ACC112 (cell line): ENCODE measurements at regions not wholly inside any gene's neighbourhood (a gene's known extent, or its start where the extent isn't known, plus 50 kb on each side); places are given as distances from the start of the nearest gene placed in this dataset.
A peak's percentile ranks its signal among the peaks of the same experiment; 100 is the strongest.

Experiments used
- H2AFZ ChIP-seq: fragments of 200-600 bp; sonication (generic); one replicate; pipeline ENCODE4 v1.6.0; 2017; ENCODE audit warnings: antibody characterized with exemption, low read length; ENCODE audit not compliant: unreplicated experiment
- H3K27ac ChIP-seq: fragments of 200-600 bp; sonication (generic); 2 replicates; pipeline ENCODE4 v1.5.1; 2014; ENCODE audit warnings: low read depth, mild to moderate bottlenecking, antibody characterized with exemption, low read length, moderate library complexity
- H3K27me3 ChIP-seq: fragments of 200-600 bp; sonication (generic); 2 replicates; pipeline ENCODE4 v1.6.1; 2014; ENCODE audit warnings: mild to moderate bottlenecking, antibody characterized with exemption, low read length, moderate library complexity, mixed read lengths; ENCODE audit not compliant: insufficient read depth
- H3K36me3 ChIP-seq: fragments of 200-600 bp; sonication (generic); 2 replicates; pipeline ENCODE4 v1.6.1; 2016; ENCODE audit warnings: mild to moderate bottlenecking, antibody characterized with exemption, low read length, moderate library complexity, mixed read lengths; ENCODE audit not compliant: insufficient read depth
- H3K4me1 ChIP-seq: fragments of 200-600 bp; sonication (generic); one replicate; pipeline ENCODE4 v1.6.1; 2016; ENCODE audit warnings: low read length, mixed read lengths; ENCODE audit not compliant: insufficient read depth, unreplicated experiment, control insufficient read depth
- H3K4me3 ChIP-seq: fragments of 200-600 bp; sonication (generic); 2 replicates; pipeline ENCODE4 v1.5.1; 2014; ENCODE audit warnings: mild to moderate bottlenecking, low read depth, low read length
- H3K79me2 ChIP-seq: fragments of 200-600 bp; sonication (generic); one replicate; pipeline ENCODE4 v1.6.0; 2016; ENCODE audit warnings: low read length; ENCODE audit not compliant: control insufficient read depth, unreplicated experiment, insufficient read depth

DNA sequence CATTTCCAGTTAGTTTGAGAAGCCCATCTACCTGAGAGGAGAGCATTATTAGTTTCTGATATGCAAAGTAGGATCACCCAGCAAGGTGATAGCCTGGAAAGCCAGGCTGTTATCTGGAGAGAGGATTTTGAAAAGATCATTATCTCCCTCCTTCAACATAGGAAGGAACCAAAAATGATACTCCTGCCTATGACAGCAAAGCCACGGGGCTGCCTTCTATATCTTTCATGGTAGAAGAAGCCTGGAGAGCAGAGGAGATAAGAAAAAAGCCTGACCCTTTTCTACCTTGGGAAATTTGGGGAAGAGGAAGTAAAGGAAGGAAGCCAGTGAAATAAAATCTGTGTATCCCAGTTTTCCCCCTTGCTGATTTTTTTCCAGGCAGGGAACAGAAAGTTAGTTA lies 205.5 kb downstream of the MFSD1 start:
- Histone ChIP-seq H2AFZ (no peak overlapping the region), H3K27me3 (no peaks in the 10 kb centered on the region; the same call in 1 of the 2 replicates), H3K4me3 (no peak overlapping the region), H3K36me3 (no peaks in the 10 kb centered on the region), H3K79me2 (no peaks in the 10 kb centered on the region), H3K27ac (no peak overlapping the region), H3K4me1 (no peaks in the 10 kb centered on the region)

DNA sequence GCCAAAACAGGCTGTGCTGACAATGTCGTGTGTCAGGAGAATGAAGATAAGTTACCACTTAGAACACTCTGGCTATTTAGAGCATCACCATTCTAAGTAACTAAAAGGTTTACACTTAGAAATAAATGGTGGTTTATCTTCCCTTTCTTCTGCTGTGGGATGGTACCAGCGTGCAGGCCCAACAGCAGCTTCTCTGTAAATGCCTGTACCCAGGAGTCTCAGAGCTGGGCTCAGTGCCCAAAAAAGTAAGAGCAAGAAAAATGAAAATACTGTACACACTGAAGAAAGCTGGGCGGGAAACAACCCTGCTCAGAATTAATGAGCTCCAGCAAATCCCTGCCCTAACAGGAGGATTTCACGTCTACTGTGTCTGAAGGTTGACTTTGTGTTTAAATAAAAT lies 206.5 kb downstream of the MFSD1 start:
- H3K4me3 ChIP-seq, result no peak overlapping the region
- no peaks in the 10 kb centered on the region for H3K36me3 ChIP-seq
- H3K27me3 ChIP-seq, result peaks cover 5% of the 10 kb centered on the region; the same call in 1 of the 2 replicates
- H3K27ac ChIP-seq, result no peak overlapping the region
- no peaks in the 10 kb centered on the region for H3K79me2 ChIP-seq
- H3K4me1 ChIP-seq, result no peaks in the 10 kb centered on the region
- no peak overlapping the region for H2AFZ ChIP-seq

DNA sequence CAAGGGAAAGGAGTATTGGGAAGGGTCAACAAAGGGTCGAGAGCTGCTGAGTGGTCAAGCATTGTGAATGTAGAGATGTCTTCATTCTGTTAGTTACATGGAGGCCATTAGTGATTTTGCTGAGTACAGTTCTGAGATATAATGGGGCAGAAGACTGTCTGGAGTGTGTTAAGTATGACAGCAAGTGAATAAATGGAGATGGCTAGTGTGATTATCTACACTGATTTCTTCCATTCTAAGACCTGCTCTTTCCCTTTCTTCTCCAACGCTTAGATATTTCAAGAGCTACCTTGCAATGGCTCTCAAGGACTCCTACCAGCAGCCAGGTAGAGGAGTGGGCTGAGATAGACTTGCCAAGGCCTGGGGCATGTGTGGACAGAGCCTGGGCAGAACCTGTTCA lies 216.5 kb downstream of the MFSD1 start:
- Histone ChIP-seq H3K79me2 (no peaks in the 10 kb centered on the region), H3K27me3 (peaks cover 3% of the 10 kb centered on the region; the same call in 1 of the 2 replicates), H2AFZ (no peak overlapping the region), H3K4me3 (no peak overlapping the region), H3K27ac (no peak overlapping the region), H3K4me1 (no peaks in the 10 kb centered on the region), H3K36me3 (no peaks in the 10 kb centered on the region)

DNA sequence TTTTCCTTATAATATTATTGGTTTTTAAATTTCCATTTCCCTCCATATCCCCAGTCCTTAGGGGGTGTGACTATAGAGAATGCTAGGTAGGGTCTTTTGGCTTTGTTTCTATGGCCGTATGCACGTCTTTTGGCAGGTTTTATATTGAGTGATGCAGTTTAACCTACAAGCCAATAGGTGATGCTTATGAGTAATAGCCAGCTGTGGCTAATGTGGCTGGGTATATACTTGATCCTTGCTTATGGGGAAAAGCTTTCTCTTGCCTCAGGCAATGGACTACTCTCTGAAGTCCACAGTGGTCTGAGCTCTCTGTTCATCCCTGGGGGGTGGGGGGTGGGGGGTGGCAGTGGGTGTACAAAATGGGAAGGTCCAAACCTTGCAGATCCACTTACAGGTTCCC lies 223.9 kb downstream of the MFSD1 start:
- Histone ChIP-seq H3K4me3 (no peak overlapping the region), H3K27me3 (no peaks in the 10 kb centered on the region), H3K4me1 (no peaks in the 10 kb centered on the region), H3K79me2 (no peaks in the 10 kb centered on the region), H2AFZ (no peak overlapping the region), H3K27ac (no peak overlapping the region), H3K36me3 (no peaks in the 10 kb centered on the region)

DNA sequence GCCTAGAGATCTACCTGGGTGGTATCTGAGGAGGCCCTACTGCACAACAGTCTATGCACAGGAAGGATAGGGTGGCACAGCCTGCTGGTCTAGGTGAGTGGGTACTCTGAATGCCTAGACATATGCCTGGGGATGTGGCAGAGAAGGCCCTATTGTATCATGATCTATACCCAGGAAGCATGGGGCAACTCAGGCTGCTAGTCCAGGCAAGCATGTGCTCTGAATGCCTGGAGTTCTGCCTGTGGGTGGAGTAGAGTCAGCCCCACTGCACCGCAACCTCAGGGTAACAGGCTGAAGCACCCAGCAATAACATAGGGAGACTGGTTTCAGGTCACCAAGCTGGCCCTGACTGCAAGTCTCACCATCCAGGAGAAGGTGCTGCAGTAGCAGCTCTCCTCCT lies 224.7 kb downstream of the MFSD1 start:
- Histone ChIP-seq H3K4me1 (no peaks in the 10 kb centered on the region), H2AFZ (no peak overlapping the region), H3K79me2 (no peaks in the 10 kb centered on the region), H3K27me3 (no peaks in the 10 kb centered on the region), H3K4me3 (no peak overlapping the region), H3K36me3 (no peaks in the 10 kb centered on the region), H3K27ac (no peak overlapping the region)

DNA sequence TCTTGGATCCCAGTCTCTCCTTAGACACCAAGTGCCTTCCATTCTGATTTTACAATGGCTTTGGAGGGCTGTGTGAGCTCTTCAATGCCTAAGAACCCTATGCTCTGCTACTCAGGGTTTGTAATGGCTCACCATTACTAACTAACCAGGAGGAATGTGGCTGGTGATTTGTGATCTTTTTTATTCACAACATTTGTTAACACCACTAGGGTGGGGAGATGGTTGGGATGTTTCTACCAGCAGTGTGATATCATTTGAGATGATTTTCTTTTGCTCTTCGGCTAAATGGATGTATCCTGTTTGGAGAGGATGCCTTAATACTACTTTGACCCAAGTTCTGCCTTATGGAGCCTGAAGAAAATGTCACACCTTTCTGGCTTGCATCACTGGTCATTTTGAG lies 226.9 kb downstream of the MFSD1 start:
- Histone ChIP-seq H3K36me3 (no peaks in the 10 kb centered on the region), H3K4me3 (no peak overlapping the region), H3K4me1 (no peaks in the 10 kb centered on the region), H3K27ac (no peak overlapping the region), H3K27me3 (no peaks in the 10 kb centered on the region), H3K79me2 (no peaks in the 10 kb centered on the region), H2AFZ (no peak overlapping the region)

DNA sequence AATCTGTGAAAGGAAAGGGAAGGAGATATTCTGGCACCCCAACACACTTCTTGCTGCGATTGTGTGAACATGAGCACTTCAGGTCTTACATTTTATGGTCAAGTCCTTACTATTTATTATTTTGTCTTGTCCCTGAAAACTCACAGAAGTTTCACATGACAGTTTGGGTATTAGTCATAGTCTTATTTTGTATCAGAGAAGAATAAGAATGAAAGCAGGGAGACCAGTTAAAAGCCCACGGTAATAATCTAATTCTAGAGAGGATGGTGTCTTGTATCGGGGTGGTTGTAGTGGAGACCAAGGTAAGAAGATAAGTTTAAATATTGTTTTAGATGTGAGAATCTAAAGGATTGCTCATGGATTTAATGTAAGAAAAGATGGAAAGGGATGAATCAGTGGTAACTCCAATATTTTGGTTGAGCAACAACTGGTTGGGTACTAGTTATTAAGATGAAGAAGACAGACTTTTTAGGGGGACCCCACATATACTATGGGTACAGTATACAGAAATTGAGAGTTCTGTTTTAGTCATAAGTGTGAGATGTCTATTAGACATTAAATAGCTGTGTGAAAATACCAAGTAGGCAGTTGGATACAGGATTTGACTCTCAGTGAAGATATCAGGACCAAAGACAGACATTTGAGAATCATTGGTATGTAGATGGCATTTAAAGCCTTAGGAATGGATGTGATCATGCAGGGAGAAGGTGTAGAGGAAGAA lies 227.6 kb downstream of the MFSD1 start:
- H2AFZ ChIP-seq, result no peak overlapping the region
- H3K36me3 ChIP-seq, result no peaks in the 10 kb centered on the region
- no peaks in the 10 kb centered on the region for H3K79me2 ChIP-seq
- H3K4me3 ChIP-seq, result no peak overlapping the region
- no peaks in the 10 kb centered on the region for H3K4me1 ChIP-seq
- H3K27ac ChIP-seq, result no peak overlapping the region
- no peaks in the 10 kb centered on the region for H3K27me3 ChIP-seq

DNA sequence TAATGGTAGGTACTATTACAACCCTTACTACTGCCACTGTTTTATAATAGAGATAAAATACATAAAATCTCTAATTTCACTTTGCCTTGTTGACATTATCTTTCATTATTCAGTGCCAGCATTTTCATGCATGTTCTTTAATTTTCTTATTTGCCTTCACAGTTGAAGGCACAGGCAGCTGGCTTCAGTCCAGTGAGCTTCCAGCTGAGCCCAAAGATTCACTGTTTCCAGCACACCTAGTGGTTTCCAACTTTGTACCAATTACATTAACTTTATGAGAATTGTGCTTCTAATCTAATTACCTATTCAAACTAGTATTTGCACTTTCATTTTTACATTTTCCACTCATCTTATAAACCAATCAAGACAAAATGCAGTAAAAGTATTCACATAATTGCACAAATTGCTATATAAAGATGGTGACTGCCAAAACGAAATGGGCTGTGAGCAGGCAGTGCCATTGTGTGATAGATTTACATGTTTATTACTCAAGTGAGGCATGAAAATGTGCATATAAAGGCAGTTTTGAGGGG lies 228.3 kb downstream of the MFSD1 start:
- H3K27me3 ChIP-seq, result no peaks in the 10 kb centered on the region
- no peak overlapping the region for H2AFZ ChIP-seq
- no peaks in the 10 kb centered on the region for H3K79me2 ChIP-seq
- no peaks in the 10 kb centered on the region for H3K36me3 ChIP-seq
- no peak overlapping the region for H3K27ac ChIP-seq
- no peaks in the 10 kb centered on the region for H3K4me1 ChIP-seq
- no peak overlapping the region for H3K4me3 ChIP-seq

DNA sequence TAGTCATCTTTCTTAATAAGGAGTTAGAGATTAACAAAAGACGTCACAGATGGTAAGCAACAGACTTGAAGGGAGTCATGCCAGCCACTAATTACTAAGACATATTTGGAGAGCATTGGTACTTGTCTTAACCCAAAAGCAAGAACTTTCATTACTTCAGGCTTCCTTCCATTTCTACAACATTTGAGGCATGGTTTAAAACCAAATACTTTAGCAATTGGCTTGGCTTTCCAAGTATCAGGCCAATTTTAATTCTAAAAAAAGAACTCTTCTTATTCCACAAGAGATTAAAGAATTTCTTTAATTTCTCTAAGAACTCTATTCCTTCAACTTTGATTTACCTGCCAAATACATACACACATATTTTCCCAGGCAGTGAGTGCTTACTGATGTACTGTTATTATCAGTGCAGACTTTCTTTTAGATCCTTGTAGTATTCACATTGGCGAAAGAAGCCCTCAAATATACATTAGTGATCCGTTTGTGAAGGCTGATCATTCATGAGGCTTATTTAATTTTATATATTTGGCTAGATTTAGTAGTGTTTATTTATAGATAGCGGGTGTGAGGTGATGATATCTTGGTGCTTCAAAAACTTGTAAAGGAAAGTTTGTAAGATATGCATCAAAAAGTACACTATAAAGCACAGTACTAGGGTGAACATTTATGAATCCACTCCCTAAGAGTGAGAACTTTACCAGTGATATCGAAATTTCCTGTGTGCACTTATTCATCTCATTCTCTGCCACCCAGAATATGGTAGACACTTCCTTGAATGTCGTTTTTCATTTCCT lies 229.2 kb downstream of the MFSD1 start:
- Histone ChIP-seq H3K27me3 (no peaks in the 10 kb centered on the region), H2AFZ (peak overlapping the region; percentile 22), H3K4me3 (no peak overlapping the region), H3K4me1 (no peaks in the 10 kb centered on the region), H3K36me3 (no peaks in the 10 kb centered on the region), H3K27ac (no peak overlapping the region), H3K79me2 (no peaks in the 10 kb centered on the region)

DNA sequence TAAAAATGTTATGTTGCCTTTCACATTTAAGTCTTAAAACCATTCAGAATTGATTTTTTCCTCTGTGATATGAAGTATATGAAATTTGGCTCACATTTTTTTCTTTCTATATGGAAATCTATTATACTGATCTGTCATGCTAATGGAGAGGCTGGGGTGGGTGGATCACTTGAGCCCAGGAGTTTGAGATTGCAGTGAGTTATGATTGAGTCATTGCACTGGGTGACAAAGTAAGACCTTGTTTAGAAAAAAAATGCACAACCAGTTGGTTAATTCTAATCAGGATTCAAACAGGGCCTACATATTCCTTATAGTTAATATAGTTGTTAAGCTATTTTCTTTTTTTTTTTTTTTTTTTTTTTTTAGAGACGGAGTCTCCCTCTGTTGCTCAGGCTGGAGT lies 230.5 kb downstream of the MFSD1 start:
- no peak overlapping the region for H3K4me3 ChIP-seq
- no peak overlapping the region for H2AFZ ChIP-seq
- H3K4me1 ChIP-seq, result no peaks in the 10 kb centered on the region
- H3K27me3 ChIP-seq, result no peaks in the 10 kb centered on the region
- no peaks in the 10 kb centered on the region for H3K36me3 ChIP-seq
- no peaks in the 10 kb centered on the region for H3K79me2 ChIP-seq
- H3K27ac ChIP-seq, result no peak overlapping the region

DNA sequence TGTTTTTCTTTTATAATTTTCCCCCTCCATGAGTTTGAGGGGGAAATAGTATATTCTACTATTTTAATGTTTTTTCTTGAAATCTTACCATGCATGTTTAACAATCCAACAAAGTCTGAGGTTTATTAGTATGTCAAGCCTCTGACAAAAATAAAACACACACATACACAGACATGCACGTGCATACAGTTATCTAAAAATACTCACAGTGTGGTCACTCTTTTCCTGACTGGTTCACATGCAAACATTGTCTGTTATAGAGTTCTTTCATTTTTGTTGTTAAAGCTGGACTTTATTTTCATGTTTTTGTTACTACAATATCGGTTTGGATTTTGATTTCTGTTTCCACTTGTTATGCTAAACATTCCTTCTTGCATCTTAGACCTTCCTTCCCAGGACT lies 236.6 kb downstream of the MFSD1 start:
- Histone ChIP-seq H3K27me3 (no peaks in the 10 kb centered on the region), H3K36me3 (no peaks in the 10 kb centered on the region), H3K4me1 (no peaks in the 10 kb centered on the region), H3K27ac (no peak overlapping the region), H2AFZ (no peak overlapping the region), H3K79me2 (no peaks in the 10 kb centered on the region), H3K4me3 (no peak overlapping the region)
